ENCODE measurements at regions not wholly inside any gene's neighbourhood (a gene's known extent, or its start where the extent isn't known, plus 50 kb on each side); places are given as distances from the start of the nearest gene placed in this dataset.

DNA sequence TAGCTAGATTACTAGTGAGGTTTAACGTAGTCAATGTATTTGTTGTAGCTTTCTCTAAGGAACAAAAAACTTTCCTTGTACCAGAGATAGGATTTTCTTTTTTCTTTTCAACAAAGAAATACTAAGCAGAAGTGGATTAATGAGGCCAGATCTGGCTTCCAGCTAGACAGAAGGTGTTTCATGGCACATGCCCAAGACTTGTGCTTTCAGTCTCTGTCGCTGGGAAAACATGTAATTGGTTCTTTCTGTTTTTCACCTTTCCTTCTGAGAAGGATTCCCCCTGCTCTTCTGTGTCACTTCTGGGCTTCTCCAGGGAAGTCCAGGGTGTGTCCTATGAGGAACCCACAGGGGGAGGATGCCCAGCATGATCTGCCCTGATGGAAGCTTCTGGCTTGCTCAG, 492.2 kb downstream of the CCSER2 start:
- no peak for DNase-seq (ENCODE audit: low spot score)
- H3K4me3 Mint-ChIP-seq = no peak overlapping the region
- no peaks in the 10 kb centered on the region for H3K36me3 Mint-ChIP-seq
- H3K9me3 Mint-ChIP-seq = no peaks in the 10 kb centered on the region
- TF ChIP-seq HMGA2 (CRISPR knock-in tag; IDR thresholded peaks at IDR 0.05) = no peak
- TF ChIP-seq ZNF423 (CRISPR knock-in tag; IDR thresholded peaks at IDR 0.05) = no peak
- TF ChIP-seq, protein P1, sequence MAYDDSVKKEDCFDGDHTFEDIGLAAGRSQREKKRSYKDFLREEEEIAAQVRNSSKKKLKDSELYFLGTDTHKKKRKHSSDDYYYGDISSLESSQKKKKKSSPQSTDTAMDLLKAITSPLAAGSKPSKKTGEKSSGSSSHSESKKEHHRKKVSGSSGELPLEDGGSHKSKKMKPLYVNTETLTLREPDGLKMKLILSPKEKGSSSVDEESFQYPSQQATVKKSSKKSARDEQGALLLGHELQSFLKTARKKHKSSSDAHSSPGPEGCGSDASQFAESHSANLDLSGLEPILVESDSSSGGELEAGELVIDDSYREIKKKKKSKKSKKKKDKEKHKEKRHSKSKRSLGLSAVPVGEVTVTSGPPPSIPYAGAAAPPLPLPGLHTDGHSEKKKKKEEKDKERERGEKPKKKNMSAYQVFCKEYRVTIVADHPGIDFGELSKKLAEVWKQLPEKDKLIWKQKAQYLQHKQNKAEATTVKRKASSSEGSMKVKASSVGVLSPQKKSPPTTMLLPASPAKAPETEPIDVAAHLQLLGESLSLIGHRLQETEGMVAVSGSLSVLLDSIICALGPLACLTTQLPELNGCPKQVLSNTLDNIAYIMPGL (CRISPR knock-in tag; IDR thresholded peaks at IDR 0.05) = no peak
- TF ChIP-seq NFYB (CRISPR knock-in tag; conservative IDR thresholded peaks at IDR 0.05; ENCODE audit: low read depth) = no peak
- TF ChIP-seq, protein P2, sequence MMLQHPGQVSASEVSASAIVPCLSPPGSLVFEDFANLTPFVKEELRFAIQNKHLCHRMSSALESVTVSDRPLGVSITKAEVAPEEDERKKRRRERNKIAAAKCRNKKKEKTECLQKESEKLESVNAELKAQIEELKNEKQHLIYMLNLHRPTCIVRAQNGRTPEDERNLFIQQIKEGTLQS (CRISPR knock-in tag; conservative IDR thresholded peaks at IDR 0.05) = no peak
- no peak for TF ChIP-seq ZNF121 (CRISPR knock-in tag; IDR thresholded peaks at IDR 0.05)
- TF ChIP-seq, protein P3, sequence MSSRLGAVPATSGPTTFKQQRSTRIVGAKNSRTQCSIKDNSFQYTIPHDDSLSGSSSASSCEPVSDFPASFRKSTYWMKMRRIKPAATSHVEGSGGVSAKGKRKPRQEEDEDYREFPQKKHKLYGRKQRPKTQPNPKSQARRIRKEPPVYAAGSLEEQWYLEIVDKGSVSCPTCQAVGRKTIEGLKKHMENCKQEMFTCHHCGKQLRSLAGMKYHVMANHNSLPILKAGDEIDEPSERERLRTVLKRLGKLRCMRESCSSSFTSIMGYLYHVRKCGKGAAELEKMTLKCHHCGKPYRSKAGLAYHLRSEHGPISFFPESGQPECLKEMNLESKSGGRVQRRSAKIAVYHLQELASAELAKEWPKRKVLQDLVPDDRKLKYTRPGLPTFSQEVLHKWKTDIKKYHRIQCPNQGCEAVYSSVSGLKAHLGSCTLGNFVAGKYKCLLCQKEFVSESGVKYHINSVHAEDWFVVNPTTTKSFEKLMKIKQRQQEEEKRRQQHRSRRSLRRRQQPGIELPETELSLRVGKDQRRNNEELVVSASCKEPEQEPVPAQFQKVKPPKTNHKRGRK (CRISPR knock-in tag; IDR thresholded peaks at IDR 0.05; ENCODE audit: borderline replicate concordance) = no peak
- TF ChIP-seq, protein P4, sequence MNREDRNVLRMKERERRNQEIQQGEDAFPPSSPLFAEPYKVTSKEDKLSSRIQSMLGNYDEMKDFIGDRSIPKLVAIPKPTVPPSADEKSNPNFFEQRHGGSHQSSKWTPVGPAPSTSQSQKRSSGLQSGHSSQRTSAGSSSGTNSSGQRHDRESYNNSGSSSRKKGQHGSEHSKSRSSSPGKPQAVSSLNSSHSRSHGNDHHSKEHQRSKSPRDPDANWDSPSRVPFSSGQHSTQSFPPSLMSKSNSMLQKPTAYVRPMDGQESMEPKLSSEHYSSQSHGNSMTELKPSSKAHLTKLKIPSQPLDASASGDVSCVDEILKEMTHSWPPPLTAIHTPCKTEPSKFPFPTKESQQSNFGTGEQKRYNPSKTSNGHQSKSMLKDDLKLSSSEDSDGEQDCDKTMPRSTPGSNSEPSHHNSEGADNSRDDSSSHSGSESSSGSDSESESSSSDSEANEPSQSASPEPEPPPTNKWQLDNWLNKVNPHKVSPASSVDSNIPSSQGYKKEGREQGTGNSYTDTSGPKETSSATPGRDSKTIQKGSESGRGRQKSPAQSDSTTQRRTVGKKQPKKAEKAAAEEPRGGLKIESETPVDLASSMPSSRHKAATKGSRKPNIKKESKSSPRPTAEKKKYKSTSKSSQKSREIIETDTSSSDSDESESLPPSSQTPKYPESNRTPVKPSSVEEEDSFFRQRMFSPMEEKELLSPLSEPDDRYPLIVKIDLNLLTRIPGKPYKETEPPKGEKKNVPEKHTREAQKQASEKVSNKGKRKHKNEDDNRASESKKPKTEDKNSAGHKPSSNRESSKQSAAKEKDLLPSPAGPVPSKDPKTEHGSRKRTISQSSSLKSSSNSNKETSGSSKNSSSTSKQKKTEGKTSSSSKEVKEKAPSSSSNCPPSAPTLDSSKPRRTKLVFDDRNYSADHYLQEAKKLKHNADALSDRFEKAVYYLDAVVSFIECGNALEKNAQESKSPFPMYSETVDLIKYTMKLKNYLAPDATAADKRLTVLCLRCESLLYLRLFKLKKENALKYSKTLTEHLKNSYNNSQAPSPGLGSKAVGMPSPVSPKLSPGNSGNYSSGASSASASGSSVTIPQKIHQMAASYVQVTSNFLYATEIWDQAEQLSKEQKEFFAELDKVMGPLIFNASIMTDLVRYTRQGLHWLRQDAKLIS (CRISPR knock-in tag; IDR thresholded peaks at IDR 0.05; ENCODE audit: borderline replicate concordance) = no peak
- no peak for TF ChIP-seq NR2C2 (CRISPR knock-in tag; IDR thresholded peaks at IDR 0.05)
- TF ChIP-seq, protein P5, sequence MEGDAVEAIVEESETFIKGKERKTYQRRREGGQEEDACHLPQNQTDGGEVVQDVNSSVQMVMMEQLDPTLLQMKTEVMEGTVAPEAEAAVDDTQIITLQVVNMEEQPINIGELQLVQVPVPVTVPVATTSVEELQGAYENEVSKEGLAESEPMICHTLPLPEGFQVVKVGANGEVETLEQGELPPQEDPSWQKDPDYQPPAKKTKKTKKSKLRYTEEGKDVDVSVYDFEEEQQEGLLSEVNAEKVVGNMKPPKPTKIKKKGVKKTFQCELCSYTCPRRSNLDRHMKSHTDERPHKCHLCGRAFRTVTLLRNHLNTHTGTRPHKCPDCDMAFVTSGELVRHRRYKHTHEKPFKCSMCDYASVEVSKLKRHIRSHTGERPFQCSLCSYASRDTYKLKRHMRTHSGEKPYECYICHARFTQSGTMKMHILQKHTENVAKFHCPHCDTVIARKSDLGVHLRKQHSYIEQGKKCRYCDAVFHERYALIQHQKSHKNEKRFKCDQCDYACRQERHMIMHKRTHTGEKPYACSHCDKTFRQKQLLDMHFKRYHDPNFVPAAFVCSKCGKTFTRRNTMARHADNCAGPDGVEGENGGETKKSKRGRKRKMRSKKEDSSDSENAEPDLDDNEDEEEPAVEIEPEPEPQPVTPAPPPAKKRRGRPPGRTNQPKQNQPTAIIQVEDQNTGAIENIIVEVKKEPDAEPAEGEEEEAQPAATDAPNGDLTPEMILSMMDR (IDR thresholded peaks at IDR 0.05) = no peak
- TF ChIP-seq, protein P6, sequence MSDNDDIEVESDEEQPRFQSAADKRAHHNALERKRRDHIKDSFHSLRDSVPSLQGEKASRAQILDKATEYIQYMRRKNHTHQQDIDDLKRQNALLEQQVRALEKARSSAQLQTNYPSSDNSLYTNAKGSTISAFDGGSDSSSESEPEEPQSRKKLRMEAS (CRISPR knock-in tag; IDR thresholded peaks at IDR 0.05) = no peak
- no peak for TF ChIP-seq ZNF263 (CRISPR knock-in tag; IDR thresholded peaks at IDR 0.05; ENCODE audit: low read depth)
- no peak for TF ChIP-seq KAT7 (CRISPR knock-in tag; IDR thresholded peaks at IDR 0.05; ENCODE audit: borderline replicate concordance)
- no peaks in the 10 kb centered on the region for H3K4me1 Mint-ChIP-seq
- POLR2A ChIA-PET = interaction anchor here (0.6 kb wide), 1 partner anchor 40 kb away, joined by 3 read pairs; no protein-coding TSS in a partner anchor
- H3K27me3 Mint-ChIP-seq (ENCODE audit: low read depth) = no peaks in the 10 kb centered on the region
- no peak for ATAC-seq
- CTCF ChIA-PET = no interaction called here
- no peak overlapping the region for H3K27ac Mint-ChIP-seq

DNA sequence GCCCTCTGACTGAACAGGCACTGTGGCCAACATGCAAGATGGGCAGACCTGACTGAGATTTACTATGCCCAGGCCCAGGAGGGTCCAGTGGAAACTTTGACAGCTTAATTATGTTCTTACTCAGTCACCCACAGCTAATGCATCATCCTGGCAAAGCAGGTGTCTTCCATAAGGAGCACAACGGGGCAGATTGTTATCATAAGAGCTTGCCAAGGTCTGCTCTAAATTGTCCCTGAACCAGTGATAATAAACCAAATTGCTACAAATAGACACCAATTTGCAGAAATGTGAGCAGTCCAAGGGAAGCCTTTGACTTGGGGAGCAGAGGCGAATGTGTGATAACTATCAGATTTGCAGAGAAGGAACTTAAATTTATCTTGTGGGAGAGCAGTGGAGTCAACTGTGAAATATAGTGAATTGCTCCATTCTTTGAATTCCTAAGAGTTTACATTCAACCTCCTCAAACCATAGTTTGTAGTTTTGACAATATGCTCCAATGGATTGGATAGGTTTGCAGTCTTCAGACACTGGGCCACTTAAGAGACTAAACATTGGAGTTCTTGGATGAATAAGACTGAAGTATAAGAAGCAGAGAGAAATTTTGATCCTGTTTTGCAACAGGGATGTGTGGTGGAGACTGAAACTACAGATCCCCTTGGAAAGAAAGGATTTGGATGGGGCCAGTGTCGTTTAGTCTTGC, 494.7 kb downstream of the CCSER2 start:
- Mint-ChIP-seq H3K9me3 (no peaks in the 10 kb centered on the region), H3K4me3 (no peak overlapping the region), H3K36me3 (no peaks in the 10 kb centered on the region), H3K4me1 (peaks cover 6% of the 10 kb centered on the region), H3K27ac (no peak overlapping the region), H3K27me3 (ENCODE audit: low read depth) (no peaks in the 10 kb centered on the region)
- ATAC-seq (no peak), DNase-seq (ENCODE audit: low spot score) (no peak)
- CTCF ChIA-PET = no interaction called here
- POLR2A ChIA-PET = no interaction called here
- TF ChIP-seq JAZF1 (CRISPR knock-in tag; IDR thresholded peaks at IDR 0.05) (no peak), GABPB1 (CRISPR knock-in tag; IDR thresholded peaks at IDR 0.05) (no peak), TP53 (CRISPR knock-in tag; IDR thresholded peaks at IDR 0.05) (no peak), ZBTB21 (CRISPR knock-in tag; IDR thresholded peaks at IDR 0.05; ENCODE audit: borderline replicate concordance) (no peak), NFATC4 (CRISPR knock-in tag; IDR thresholded peaks at IDR 0.05) (no peak), ZNF121 (CRISPR knock-in tag; IDR thresholded peaks at IDR 0.05) (no peak)
- TF ChIP-seq, protein P7, sequence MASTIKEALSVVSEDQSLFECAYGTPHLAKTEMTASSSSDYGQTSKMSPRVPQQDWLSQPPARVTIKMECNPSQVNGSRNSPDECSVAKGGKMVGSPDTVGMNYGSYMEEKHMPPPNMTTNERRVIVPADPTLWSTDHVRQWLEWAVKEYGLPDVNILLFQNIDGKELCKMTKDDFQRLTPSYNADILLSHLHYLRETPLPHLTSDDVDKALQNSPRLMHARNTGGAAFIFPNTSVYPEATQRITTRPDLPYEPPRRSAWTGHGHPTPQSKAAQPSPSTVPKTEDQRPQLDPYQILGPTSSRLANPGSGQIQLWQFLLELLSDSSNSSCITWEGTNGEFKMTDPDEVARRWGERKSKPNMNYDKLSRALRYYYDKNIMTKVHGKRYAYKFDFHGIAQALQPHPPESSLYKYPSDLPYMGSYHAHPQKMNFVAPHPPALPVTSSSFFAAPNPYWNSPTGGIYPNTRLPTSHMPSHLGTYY (CRISPR knock-in tag; IDR thresholded peaks at IDR 0.05) = no peak
- TF ChIP-seq, protein P8, sequence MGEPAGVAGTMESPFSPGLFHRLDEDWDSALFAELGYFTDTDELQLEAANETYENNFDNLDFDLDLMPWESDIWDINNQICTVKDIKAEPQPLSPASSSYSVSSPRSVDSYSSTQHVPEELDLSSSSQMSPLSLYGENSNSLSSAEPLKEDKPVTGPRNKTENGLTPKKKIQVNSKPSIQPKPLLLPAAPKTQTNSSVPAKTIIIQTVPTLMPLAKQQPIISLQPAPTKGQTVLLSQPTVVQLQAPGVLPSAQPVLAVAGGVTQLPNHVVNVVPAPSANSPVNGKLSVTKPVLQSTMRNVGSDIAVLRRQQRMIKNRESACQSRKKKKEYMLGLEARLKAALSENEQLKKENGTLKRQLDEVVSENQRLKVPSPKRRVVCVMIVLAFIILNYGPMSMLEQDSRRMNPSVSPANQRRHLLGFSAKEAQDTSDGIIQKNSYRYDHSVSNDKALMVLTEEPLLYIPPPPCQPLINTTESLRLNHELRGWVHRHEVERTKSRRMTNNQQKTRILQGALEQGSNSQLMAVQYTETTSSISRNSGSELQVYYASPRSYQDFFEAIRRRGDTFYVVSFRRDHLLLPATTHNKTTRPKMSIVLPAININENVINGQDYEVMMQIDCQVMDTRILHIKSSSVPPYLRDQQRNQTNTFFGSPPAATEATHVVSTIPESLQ (CRISPR knock-in tag; IDR thresholded peaks at IDR 0.05) = no peak
- TF ChIP-seq, protein P9, sequence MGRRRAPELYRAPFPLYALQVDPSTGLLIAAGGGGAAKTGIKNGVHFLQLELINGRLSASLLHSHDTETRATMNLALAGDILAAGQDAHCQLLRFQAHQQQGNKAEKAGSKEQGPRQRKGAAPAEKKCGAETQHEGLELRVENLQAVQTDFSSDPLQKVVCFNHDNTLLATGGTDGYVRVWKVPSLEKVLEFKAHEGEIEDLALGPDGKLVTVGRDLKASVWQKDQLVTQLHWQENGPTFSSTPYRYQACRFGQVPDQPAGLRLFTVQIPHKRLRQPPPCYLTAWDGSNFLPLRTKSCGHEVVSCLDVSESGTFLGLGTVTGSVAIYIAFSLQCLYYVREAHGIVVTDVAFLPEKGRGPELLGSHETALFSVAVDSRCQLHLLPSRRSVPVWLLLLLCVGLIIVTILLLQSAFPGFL (CRISPR knock-in tag; IDR thresholded peaks at IDR 0.05; ENCODE audit: borderline replicate concordance) = no peak

Measured in WTC11 (cell line).